GM21515 (cell line): ENCODE measurements at regions not wholly inside any gene's neighbourhood (a gene's known extent, or its start where the extent isn't known, plus 50 kb on each side); places are given as distances from the start of the nearest gene placed in this dataset.
A peak's percentile ranks its signal among the peaks of the same experiment; 100 is the strongest.

Source experiments
- ATAC-seq: cut with Tn5 transposase; IDR thresholded peaks from one replicate; pipeline ENCODE4 v1.9.1; 2021; ENCODE audit not compliant: unreplicated experiment

GRCh38 chr6:139586273-139586672 lies 211.8 kb upstream of the CITED2 start:
- ATAC-seq: no peak

- no peak for ATAC-seq
These were observed 210.2 kb upstream of the CITED2 start for GRCh38 chr6:139584599-139584998.

GRCh38 chr6:139583420-139583819 lies 209.0 kb upstream of the CITED2 start:
- ATAC-seq: no peak

- ATAC-seq: no peak
These were observed 208.5 kb upstream of the CITED2 start for GRCh38 chr6:139582956-139583355.

GRCh38 chr6:139581485-139581865 lies 207.0 kb upstream of the CITED2 start:
- ATAC-seq: no peak

GRCh38 chr6:139580592-139581484 lies 206.4 kb upstream of the CITED2 start:
- ATAC-seq: peak; percentile 93

- ATAC-seq: no peak
These were observed 203.5 kb upstream of the CITED2 start for GRCh38 chr6:139577763-139578604.

GRCh38 chr6:139577124-139577762 lies 202.8 kb upstream of the CITED2 start:
- ATAC-seq: no peak

- no peak for ATAC-seq
These were observed 197.6 kb upstream of the CITED2 start for GRCh38 chr6:139572001-139572400.

GRCh38 chr6:139570166-139570565 lies 195.7 kb upstream of the CITED2 start:
- no peak for ATAC-seq

- ATAC-seq: no peak
These were observed 195.1 kb upstream of the CITED2 start for GRCh38 chr6:139569566-139569965.

GRCh38 chr6:139568956-139569538 lies 194.6 kb upstream of the CITED2 start:
- no peak for ATAC-seq

GRCh38 chr6:139568151-139568955 lies 193.9 kb upstream of the CITED2 start:
- ATAC-seq: peak; percentile 52

GRCh38 chr6:139567095-139567494 lies 192.6 kb upstream of the CITED2 start:
- no peak for ATAC-seq

- ATAC-seq: no peak
These were observed 191.1 kb upstream of the CITED2 start for GRCh38 chr6:139565591-139565990.

- ATAC-seq: no peak
These were observed 183.1 kb upstream of the CITED2 start for GRCh38 chr6:139557547-139557946.

- ATAC-seq: no peak
These were observed 182.1 kb upstream of the CITED2 start for GRCh38 chr6:139556532-139556931.

GRCh38 chr6:139553916-139554315 lies 179.5 kb upstream of the CITED2 start:
- ATAC-seq: no peak

GRCh38 chr6:139551376-139551775 lies 176.9 kb upstream of the CITED2 start:
- ATAC-seq: no peak

GRCh38 chr6:139550361-139550760 lies 175.9 kb upstream of the CITED2 start:
- ATAC-seq: no peak
